ENCODE measurements at regions not wholly inside any gene's neighbourhood (a gene's known extent, or its start where the extent isn't known, plus 50 kb on each side); places are given as distances from the start of the nearest gene placed in this dataset.

GRCh38 chr20:7220755-7221154 is 453.3 kb downstream of the BMP2 start:
- DNase-seq = no peak
- no peaks in the 10 kb centered on the region for H3K9me3 ChIP-seq (replicated peaks; ENCODE audit: control insufficient read depth, low read depth, low read length)
- H3K27ac ChIP-seq (ENCODE audit: low read length) = no peak overlapping the region
- no peaks in the 10 kb centered on the region for H3K36me3 ChIP-seq (ENCODE audit: control insufficient read depth, insufficient read depth, low read length)
- H3K27me3 ChIP-seq (ENCODE audit: control insufficient read depth, insufficient read depth, low read length) = no peaks in the 10 kb centered on the region
- WGBS (ENCODE audit: insufficient coverage) = no CpG with 5 or more reads among the region's 1 CpG
- H3K4me3 ChIP-seq (ENCODE audit: low read length) = no peak overlapping the region
- H3K4me1 ChIP-seq (ENCODE audit: control insufficient read depth, insufficient read depth, low read length) = no peaks in the 10 kb centered on the region

GRCh38 chr20:7226156-7226555 is 458.7 kb downstream of the BMP2 start:
- no CpG with 5 or more reads among the region's 2 CpGs for WGBS (ENCODE audit: insufficient coverage)
- DNase-seq = no peak
- no peak overlapping the region for H3K27ac ChIP-seq (ENCODE audit: low read length)
- no peaks in the 10 kb centered on the region for H3K27me3 ChIP-seq (ENCODE audit: control insufficient read depth, insufficient read depth, low read length)
- H3K4me1 ChIP-seq (ENCODE audit: control insufficient read depth, insufficient read depth, low read length) = no peaks in the 10 kb centered on the region
- H3K36me3 ChIP-seq (ENCODE audit: control insufficient read depth, insufficient read depth, low read length) = no peaks in the 10 kb centered on the region
- no peak overlapping the region for H3K4me3 ChIP-seq (ENCODE audit: low read length)
- no peaks in the 10 kb centered on the region for H3K9me3 ChIP-seq (replicated peaks; ENCODE audit: control insufficient read depth, low read depth, low read length)

- no peak for DNase-seq
- no peaks in the 10 kb centered on the region for H3K27me3 ChIP-seq (ENCODE audit: control insufficient read depth, insufficient read depth, low read length)
Observed at GRCh38 chr20:7231303-7231702, 463.8 kb downstream of the BMP2 start.

GRCh38 chr20:7232796-7233195 is 465.3 kb downstream of the BMP2 start:
- H3K27me3 ChIP-seq (ENCODE audit: control insufficient read depth, insufficient read depth, low read length) = no peaks in the 10 kb centered on the region
- no peak overlapping the region for H3K4me3 ChIP-seq (ENCODE audit: low read length)
- no peaks in the 10 kb centered on the region for H3K4me1 ChIP-seq (ENCODE audit: control insufficient read depth, insufficient read depth, low read length)
- WGBS (ENCODE audit: insufficient coverage) = no CpG with 5 or more reads among the region's 2 CpGs
- peaks cover 6% of the 10 kb centered on the region for H3K9me3 ChIP-seq (replicated peaks; ENCODE audit: control insufficient read depth, low read depth, low read length)
- no peak for DNase-seq
- H3K36me3 ChIP-seq (ENCODE audit: control insufficient read depth, insufficient read depth, low read length) = no peaks in the 10 kb centered on the region
- H3K27ac ChIP-seq (ENCODE audit: low read length) = no peak overlapping the region

More at GRCh38 chr20:7231303-7231702, 463.8 kb downstream of the BMP2 start:
- no peak overlapping the region for H3K27ac ChIP-seq (ENCODE audit: low read length)
- no peaks in the 10 kb centered on the region for H3K4me1 ChIP-seq (ENCODE audit: control insufficient read depth, insufficient read depth, low read length)
- no peak overlapping the region for H3K4me3 ChIP-seq (ENCODE audit: low read length)
- H3K9me3 ChIP-seq (replicated peaks; ENCODE audit: control insufficient read depth, low read depth, low read length) = peaks cover 6% of the 10 kb centered on the region
- H3K36me3 ChIP-seq (ENCODE audit: control insufficient read depth, insufficient read depth, low read length) = no peaks in the 10 kb centered on the region

GRCh38 chr20:7237251-7237650 is 469.8 kb downstream of the BMP2 start:
- Histone ChIP-seq H3K9me3 (replicated peaks; ENCODE audit: control insufficient read depth, low read depth, low read length) (peaks cover 6% of the 10 kb centered on the region), H3K4me1 (ENCODE audit: control insufficient read depth, insufficient read depth, low read length) (no peaks in the 10 kb centered on the region), H3K27me3 (ENCODE audit: control insufficient read depth, insufficient read depth, low read length) (no peaks in the 10 kb centered on the region), H3K27ac (ENCODE audit: low read length) (no peak overlapping the region), H3K36me3 (ENCODE audit: control insufficient read depth, insufficient read depth, low read length) (no peaks in the 10 kb centered on the region), H3K4me3 (ENCODE audit: low read length) (no peak overlapping the region)
- WGBS (ENCODE audit: insufficient coverage) = no CpG with 5 or more reads among the region's 1 CpG
- no peak for DNase-seq

- 83% methylated on average over 1 of the region's 3 CpGs for WGBS (ENCODE audit: insufficient coverage)
- Histone ChIP-seq H3K27me3 (ENCODE audit: control insufficient read depth, insufficient read depth, low read length) (no peaks in the 10 kb centered on the region), H3K9me3 (replicated peaks; ENCODE audit: control insufficient read depth, low read depth, low read length) (no peaks in the 10 kb centered on the region), H3K36me3 (ENCODE audit: control insufficient read depth, insufficient read depth, low read length) (no peaks in the 10 kb centered on the region), H3K4me1 (ENCODE audit: control insufficient read depth, insufficient read depth, low read length) (no peaks in the 10 kb centered on the region), H3K27ac (ENCODE audit: low read length) (no peak overlapping the region), H3K4me3 (ENCODE audit: low read length) (no peak overlapping the region)
- no peak for DNase-seq
Observed at GRCh38 chr20:7240490-7240889, 473.0 kb downstream of the BMP2 start.

GRCh38 chr20:7248281-7249201 is 481.1 kb downstream of the BMP2 start:
- Histone ChIP-seq H3K36me3 (ENCODE audit: control insufficient read depth, insufficient read depth, low read length) (no peaks in the 10 kb centered on the region), H3K4me1 (ENCODE audit: control insufficient read depth, insufficient read depth, low read length) (peaks cover 6% of the 10 kb centered on the region), H3K9me3 (replicated peaks; ENCODE audit: control insufficient read depth, low read depth, low read length) (no peaks in the 10 kb centered on the region), H3K4me3 (ENCODE audit: low read length) (no peak overlapping the region), H3K27ac (ENCODE audit: low read length) (peak overlapping the region; percentile 71), H3K27me3 (ENCODE audit: control insufficient read depth, insufficient read depth, low read length) (no peaks in the 10 kb centered on the region)
- DNase-seq = peak; percentile 94
- 0% methylated on average over 1 of the region's 7 CpGs for WGBS (ENCODE audit: insufficient coverage)

GRCh38 chr20:7250337-7250736 is 482.9 kb downstream of the BMP2 start:
- no peaks in the 10 kb centered on the region for H3K9me3 ChIP-seq (replicated peaks; ENCODE audit: control insufficient read depth, low read depth, low read length)
- no peaks in the 10 kb centered on the region for H3K36me3 ChIP-seq (ENCODE audit: control insufficient read depth, insufficient read depth, low read length)
- WGBS (ENCODE audit: insufficient coverage) = no CpG with 5 or more reads among the region's 2 CpGs
- no peak overlapping the region for H3K27ac ChIP-seq (ENCODE audit: low read length)
- no peak for DNase-seq
- H3K4me3 ChIP-seq (ENCODE audit: low read length) = no peak overlapping the region
- H3K27me3 ChIP-seq (ENCODE audit: control insufficient read depth, insufficient read depth, low read length) = no peaks in the 10 kb centered on the region
- H3K4me1 ChIP-seq (ENCODE audit: control insufficient read depth, insufficient read depth, low read length) = peaks cover 6% of the 10 kb centered on the region

- WGBS (ENCODE audit: insufficient coverage) = no CpG with 5 or more reads among the region's 2 CpGs
- Histone ChIP-seq H3K9me3 (replicated peaks; ENCODE audit: control insufficient read depth, low read depth, low read length) (no peaks in the 10 kb centered on the region), H3K27me3 (ENCODE audit: control insufficient read depth, insufficient read depth, low read length) (no peaks in the 10 kb centered on the region), H3K36me3 (ENCODE audit: control insufficient read depth, insufficient read depth, low read length) (no peaks in the 10 kb centered on the region), H3K27ac (ENCODE audit: low read length) (no peak overlapping the region), H3K4me1 (ENCODE audit: control insufficient read depth, insufficient read depth, low read length) (no peaks in the 10 kb centered on the region), H3K4me3 (ENCODE audit: low read length) (no peak overlapping the region)
- DNase-seq = no peak
Observed at GRCh38 chr20:7257099-7257498, 489.6 kb downstream of the BMP2 start.

GRCh38 chr20:7257692-7258466 is 490.4 kb downstream of the BMP2 start:
- no peak overlapping the region for H3K4me3 ChIP-seq (ENCODE audit: low read length)
- 70% methylated on average over 2 of the region's 3 CpGs for WGBS (ENCODE audit: insufficient coverage)
- H3K9me3 ChIP-seq (replicated peaks; ENCODE audit: control insufficient read depth, low read depth, low read length) = no peaks in the 10 kb centered on the region
- no peak overlapping the region for H3K27ac ChIP-seq (ENCODE audit: low read length)
- H3K4me1 ChIP-seq (ENCODE audit: control insufficient read depth, insufficient read depth, low read length) = no peaks in the 10 kb centered on the region
- H3K36me3 ChIP-seq (ENCODE audit: control insufficient read depth, insufficient read depth, low read length) = no peaks in the 10 kb centered on the region
- no peaks in the 10 kb centered on the region for H3K27me3 ChIP-seq (ENCODE audit: control insufficient read depth, insufficient read depth, low read length)
- DNase-seq = peak; percentile 72
